ENCODE measurements at regions not wholly inside any gene's neighbourhood (a gene's known extent, or its start where the extent isn't known, plus 50 kb on each side); places are given as distances from the start of the nearest gene placed in this dataset.

DNA sequence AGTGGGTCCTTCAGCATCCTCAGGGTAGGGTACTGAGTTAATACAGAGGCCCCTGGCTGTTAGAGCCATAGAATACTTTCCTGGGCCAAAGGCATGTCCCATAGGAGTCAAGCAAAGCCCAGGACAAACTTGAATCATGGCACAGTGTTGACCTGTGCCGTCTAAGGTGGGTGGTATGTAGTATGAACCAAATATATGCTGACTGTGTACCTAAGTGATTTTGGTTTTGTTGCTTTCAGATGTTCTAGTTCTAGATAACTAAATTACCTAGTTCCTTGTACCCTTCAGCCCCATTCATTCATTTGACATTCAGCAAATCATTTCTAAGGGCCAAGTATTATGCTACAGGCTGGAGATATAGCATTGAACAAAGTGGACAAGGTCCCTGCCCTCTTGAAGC lies 61.3 kb upstream of the GPRC5B start:
- TF ChIP-seq, protein P1, sequence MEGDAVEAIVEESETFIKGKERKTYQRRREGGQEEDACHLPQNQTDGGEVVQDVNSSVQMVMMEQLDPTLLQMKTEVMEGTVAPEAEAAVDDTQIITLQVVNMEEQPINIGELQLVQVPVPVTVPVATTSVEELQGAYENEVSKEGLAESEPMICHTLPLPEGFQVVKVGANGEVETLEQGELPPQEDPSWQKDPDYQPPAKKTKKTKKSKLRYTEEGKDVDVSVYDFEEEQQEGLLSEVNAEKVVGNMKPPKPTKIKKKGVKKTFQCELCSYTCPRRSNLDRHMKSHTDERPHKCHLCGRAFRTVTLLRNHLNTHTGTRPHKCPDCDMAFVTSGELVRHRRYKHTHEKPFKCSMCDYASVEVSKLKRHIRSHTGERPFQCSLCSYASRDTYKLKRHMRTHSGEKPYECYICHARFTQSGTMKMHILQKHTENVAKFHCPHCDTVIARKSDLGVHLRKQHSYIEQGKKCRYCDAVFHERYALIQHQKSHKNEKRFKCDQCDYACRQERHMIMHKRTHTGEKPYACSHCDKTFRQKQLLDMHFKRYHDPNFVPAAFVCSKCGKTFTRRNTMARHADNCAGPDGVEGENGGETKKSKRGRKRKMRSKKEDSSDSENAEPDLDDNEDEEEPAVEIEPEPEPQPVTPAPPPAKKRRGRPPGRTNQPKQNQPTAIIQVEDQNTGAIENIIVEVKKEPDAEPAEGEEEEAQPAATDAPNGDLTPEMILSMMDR (IDR thresholded peaks at IDR 0.05; ENCODE audit: insufficient read depth, low read length, poor library complexity, severe bottlenecking), result no peak
- no peak for TF ChIP-seq EZH2phosphoT487 (conservative IDR thresholded peaks at IDR 0.05; ENCODE audit: low read length)
